H1 (cell line): ENCODE measurements at regions not wholly inside any gene's neighbourhood (a gene's known extent, or its start where the extent isn't known, plus 50 kb on each side); places are given as distances from the start of the nearest gene placed in this dataset.

Experiments used
- CTCF ChIA-PET: fragments of 300-600 bp; sonication (Branson Sonifier 250); formaldehyde crosslinking; loops from one replicate; lab custom pipeline; 2021; ENCODE audit not compliant: partially characterized antibody; lab: Charles Lee
- POLR2A ChIA-PET: fragments of 300-600 bp; sonication (Branson Sonifier 250); formaldehyde crosslinking; loops from one replicate; lab custom pipeline; 2021; ENCODE audit warnings: inconsistent platforms; ENCODE audit not compliant: partially characterized antibody; lab: Charles Lee
- DNase-seq, 2 experiments: peaks; one replicate each; pipeline versions ENCODE4 v3.0.0 to v3.0.0-alpha.2; 2010 to 2022; ENCODE audit warnings: low spot score in 2 of 2, low read depth in 1 of 2, mixed read lengths in 1 of 2
- FAIRE-seq: peaks from 2 replicates; lab custom pipeline; 2011; peaks lifted over from hg19 to GRCh38; lab: Jason Lieb, UNC
- H2AFZ ChIP-seq: 2 replicates; pipeline ENCODE4 v1.8.1; 2012; ENCODE audit warnings: low read length, inconsistent platforms
- H2AK5ac ChIP-seq: 2 replicates; pipeline ENCODE4 v1.6.1; 2013; ENCODE audit warnings: low read depth, low read length
- H2BK120ac ChIP-seq: replicated peaks from 2 replicates; pipeline ENCODE3; 2013; ENCODE audit warnings: low read depth, low read length, inconsistent platforms
- H2BK12ac ChIP-seq: 2 replicates; pipeline ENCODE4 v1.6.1; 2013; ENCODE audit warnings: low read depth, low read length
- H2BK15ac ChIP-seq: 2 replicates; pipeline ENCODE4 v1.6.1; 2013; ENCODE audit warnings: low read length
- H2BK20ac ChIP-seq: 2 replicates; pipeline ENCODE4 v1.6.1; 2013; ENCODE audit warnings: low read length
- H2BK5ac ChIP-seq: 2 replicates; pipeline ENCODE4 v1.6.1; 2013; ENCODE audit warnings: low read depth, low read length
- H3K14ac ChIP-seq: 2 replicates; pipeline ENCODE4 v1.6.1; 2013; ENCODE audit warnings: inconsistent platforms; ENCODE audit not compliant: insufficient read length
- H3K18ac ChIP-seq: 2 replicates; pipeline ENCODE4 v1.6.1; 2013; ENCODE audit warnings: low read length; ENCODE audit errors: extremely low read depth
- H3K23ac ChIP-seq: 2 replicates; pipeline ENCODE4 v1.6.1; 2013; ENCODE audit warnings: inconsistent platforms; ENCODE audit not compliant: insufficient read length
- H3K23me2 ChIP-seq: 2 replicates; pipeline ENCODE4 v1.6.1; 2013; ENCODE audit warnings: low read depth, low read length
- H3K27ac ChIP-seq: 2 replicates; pipeline ENCODE4 v1.6.1; 2011; ENCODE audit warnings: low read depth, low read length, inconsistent platforms
- H3K27me3 ChIP-seq, 4 experiments: replicated peaks in 1 of 4; 1 replicate in 1 of 4; 2 replicates in 3 of 4; pipeline versions ENCODE4 v1.6.1 to v1.8.1; 2011 to 2013; ENCODE audit warnings: low read length in 3 of 4, mild to moderate bottlenecking in 3 of 4, inconsistent platforms in 2 of 4, mixed read lengths in 2 of 4, moderate library complexity in 1 of 4; ENCODE audit not compliant: control insufficient read depth in 3 of 4, insufficient read depth in 3 of 4; ENCODE audit errors: extremely low read depth in 1 of 4
- H3K36me3 ChIP-seq, 4 experiments: 2 replicates each; pipeline versions ENCODE4 v1.6.1 to v1.8.1; 2011 to 2013; ENCODE audit warnings: mild to moderate bottlenecking in 4 of 4, low read length in 3 of 4, moderate library complexity in 2 of 4, control low read depth in 1 of 4, inconsistent platforms in 1 of 4; ENCODE audit not compliant: insufficient read depth in 4 of 4, control insufficient read depth in 2 of 4
- H3K4ac ChIP-seq: replicated peaks from 2 replicates; pipeline ENCODE3; 2013; ENCODE audit warnings: low read length, low read depth, mixed read lengths, inconsistent platforms; ENCODE audit not compliant: insufficient read length
- H3K4me1 ChIP-seq, 4 experiments: replicated peaks in 1 of 4; 1 replicate in 1 of 4; 2 replicates in 3 of 4; pipeline versions ENCODE4 v1.6.1 to v1.8.1; 2011 to 2013; ENCODE audit warnings: low read length in 3 of 4, inconsistent platforms in 2 of 4, mixed read lengths in 1 of 4; ENCODE audit not compliant: insufficient read depth in 4 of 4, control insufficient read depth in 3 of 4
- H3K4me2 ChIP-seq, 2 experiments: 2 replicates each; pipeline versions ENCODE4 v1.6.1 to v1.8.1; 2011 to 2013; ENCODE audit warnings: low read depth in 2 of 2, low read length in 2 of 2, control low read depth in 1 of 2, inconsistent platforms in 1 of 2, mild to moderate bottlenecking in 1 of 2; ENCODE audit not compliant: insufficient read depth in 1 of 2
- H3K4me3 ChIP-seq, 4 experiments: fragments of 200-600, 300-600 bp in 1 of 4; sonication (generic), shearing (Covaris generic), sonication (Bioruptor Twin) in 1 of 4; 2 replicates each; pipeline versions ENCODE4 v1.5.1 to v1.8.1; 2011 to 2016; ENCODE audit warnings: low read length in 4 of 4, low read depth in 3 of 4, control low read depth in 2 of 4, inconsistent platforms in 2 of 4, mild to moderate bottlenecking in 2 of 4, mixed read lengths in 1 of 4, moderate library complexity in 1 of 4; ENCODE audit not compliant: insufficient read depth in 2 of 4; ENCODE audit errors: extremely low read depth in 1 of 4
- H3K56ac ChIP-seq: replicated peaks from 2 replicates; pipeline ENCODE3; 2013; ENCODE audit warnings: low read depth, mild to moderate bottlenecking, mixed read lengths, low read length, inconsistent platforms; ENCODE audit not compliant: insufficient read length
- H3K79me1 ChIP-seq: 2 replicates; pipeline ENCODE4 v1.6.1; 2013; ENCODE audit warnings: low read depth, low read length, control low read depth
- H3K79me2 ChIP-seq, 2 experiments: 2 replicates each; pipeline versions ENCODE4 v1.6.1 to v1.8.1; 2012 to 2013; ENCODE audit warnings: low read length in 2 of 2, mild to moderate bottlenecking in 2 of 2, inconsistent platforms in 1 of 2; ENCODE audit not compliant: insufficient read depth in 2 of 2, control insufficient read depth in 1 of 2
- H3K9ac ChIP-seq, 4 experiments: replicated peaks in 1 of 4; 1 replicate in 1 of 4; 2 replicates in 3 of 4; pipeline versions ENCODE4 v1.6.1 to v1.8.1; 2011 to 2013; ENCODE audit warnings: low read depth in 3 of 4, low read length in 3 of 4, control low read depth in 2 of 4, mild to moderate bottlenecking in 2 of 4, moderate library complexity in 2 of 4, inconsistent platforms in 1 of 4; ENCODE audit errors: extremely low read depth in 1 of 4
- H3K9me3 ChIP-seq, 2 experiments: 2 replicates each; pipeline versions ENCODE4 v1.6.1 to v1.8.1; 2012 to 2013; ENCODE audit warnings: mild to moderate bottlenecking in 2 of 2, moderate library complexity in 2 of 2, control low read depth in 1 of 2, inconsistent platforms in 1 of 2, low read depth in 1 of 2, low read length in 1 of 2, mixed read lengths in 1 of 2; ENCODE audit not compliant: insufficient read depth in 2 of 2
- H4K20me1 ChIP-seq, 2 experiments: replicated peaks in 1 of 2; 2 replicates each; pipeline versions ENCODE3 to v1.8.1; 2011 to 2013; ENCODE audit warnings: inconsistent platforms in 2 of 2, low read length in 2 of 2, mild to moderate bottlenecking in 1 of 2; ENCODE audit not compliant: insufficient read depth in 2 of 2, control insufficient read depth in 1 of 2
- H4K5ac ChIP-seq: 2 replicates; pipeline ENCODE4 v1.6.1; 2013; ENCODE audit warnings: low read length, low read depth, mixed read lengths, inconsistent platforms; ENCODE audit not compliant: insufficient read length
- H4K8ac ChIP-seq: 2 replicates; pipeline ENCODE4 v1.8.0; 2013; ENCODE audit warnings: mild to moderate bottlenecking, moderate library complexity, low read length, inconsistent platforms; ENCODE audit not compliant: insufficient read depth; ENCODE audit errors: extremely low read depth
- H4K91ac ChIP-seq: replicated peaks from 2 replicates; pipeline ENCODE3; 2013; ENCODE audit warnings: low read length, mixed read lengths, inconsistent platforms; ENCODE audit not compliant: insufficient read length
- ASH2L ChIP-seq: fragments of 200-600, 300-600 bp; sonication (generic); IDR thresholded peaks from one replicate; pipeline ENCODE4 v1.7.1; 2017; ENCODE audit warnings: low read length
- E2F6 ChIP-seq: IDR thresholded peaks from 2 replicates; pipeline ENCODE4 v1.6.1; 2012; ENCODE audit warnings: inconsistent platforms
- EZH2 ChIP-seq: fragments of 200-600 bp; sonication (generic); IDR thresholded peaks from 2 replicates; pipeline ENCODE4 v1.7.1; 2012; ENCODE audit warnings: low read depth, mild to moderate bottlenecking, moderate library complexity, low read length, inconsistent platforms; ENCODE audit not compliant: severe bottlenecking
- HDAC2 ChIP-seq, 2 experiments: fragments of 300-600 bp in 1 of 2; sonication (generic) in 1 of 2; IDR thresholded peaks; 2 replicates each; pipeline ENCODE4 v1.6.1; 2011 to 2012; ENCODE audit warnings: low read depth in 2 of 2, low read length in 2 of 2, mild to moderate bottlenecking in 2 of 2, moderate library complexity in 2 of 2, borderline replicate concordance in 1 of 2, inconsistent platforms in 1 of 2
- KDM4A ChIP-seq: IDR thresholded peaks from one replicate; pipeline ENCODE4 v1.7.1; 2012; ENCODE audit warnings: low read depth, mild to moderate bottlenecking, moderate library complexity, low read length, inconsistent platforms; ENCODE audit not compliant: severe bottlenecking
- MAFK ChIP-seq: IDR thresholded peaks from 2 replicates; pipeline ENCODE4 v1.6.1; 2012; ENCODE audit warnings: low read depth, mild to moderate bottlenecking, improper control_type of control experiment, low read length
- MAX ChIP-seq: IDR thresholded peaks from 2 replicates; pipeline ENCODE4 v1.6.1; 2012; ENCODE audit warnings: inconsistent platforms
- NANOG ChIP-seq: IDR thresholded peaks from 2 replicates; pipeline ENCODE4 v1.6.1; 2011; ENCODE audit warnings: low read length, low read depth, mild to moderate bottlenecking, inconsistent platforms; ENCODE audit not compliant: insufficient read depth, poor library complexity, severe bottlenecking
- SAP30 ChIP-seq: fragments of 300-600 bp; sonication (generic); IDR thresholded peaks from 2 replicates; pipeline ENCODE4 v1.7.1; 2012; ENCODE audit warnings: low read length, moderate library complexity, mild to moderate bottlenecking, inconsistent platforms; ENCODE audit not compliant: insufficient read depth, insufficient replicate concordance
- TAF7 ChIP-seq: optimal IDR thresholded peaks from 2 replicates; pipeline ENCODE3; 2011; ENCODE audit warnings: low read depth, mild to moderate bottlenecking, inconsistent platforms, low read length, moderate library complexity, borderline replicate concordance
- TBP ChIP-seq: IDR thresholded peaks from 2 replicates; pipeline ENCODE4 v1.6.1; 2011; ENCODE audit warnings: low read depth, low read length, improper control_type of control experiment
- TCF12 ChIP-seq: IDR thresholded peaks from 2 replicates; pipeline ENCODE4 v1.6.1; 2011; ENCODE audit warnings: low read depth, mild to moderate bottlenecking, low read length
- WGBS, 2 experiments: shearing (Covaris generic) in 1 of 2; methylation state at CpG; one replicate each; pipeline versions ENCODE4 v1.1.6 to v1.1.7; 2013 to 2015; ENCODE audit warnings: low lambda C conversion rate in 2 of 2, mixed read lengths in 2 of 2, inconsistent platforms in 1 of 2, low coverage in 1 of 2, missing lambda C conversion rate in 1 of 2; ENCODE audit not compliant: insufficient replicate concordance in 2 of 2, insufficient coverage in 1 of 2, insufficient read length in 1 of 2; ENCODE audit errors: extremely low coverage in 1 of 2, missing lambda C conversion rate in 1 of 2; 5-methylcytosine and 5-hydroxymethylcytosine counted together

DNA sequence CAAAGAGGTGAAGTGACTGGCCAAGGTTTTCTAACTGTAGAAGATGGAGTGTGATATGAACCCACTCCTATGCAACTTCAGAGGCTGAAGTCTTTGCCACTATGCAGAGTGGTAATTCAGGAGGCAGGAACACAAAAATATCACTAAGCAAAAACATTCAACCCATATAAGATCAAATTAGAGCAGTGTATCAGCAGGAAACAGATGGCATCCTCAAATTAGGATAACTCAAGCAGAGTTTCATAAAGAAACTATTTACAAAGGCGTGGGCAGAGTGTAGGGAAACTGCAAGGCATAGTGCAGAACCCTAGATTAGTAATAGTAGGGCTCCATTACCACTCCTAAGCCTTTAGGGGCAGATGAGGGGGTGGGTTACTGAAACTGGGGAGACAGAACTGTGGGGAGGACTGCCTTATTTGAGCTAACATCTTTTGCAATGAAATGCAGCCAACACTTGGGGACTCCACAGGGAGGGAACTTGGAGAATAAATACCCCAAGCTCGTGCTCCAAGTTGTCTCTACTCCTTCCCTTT is 72.2 kb downstream of the PTTG1 start:
- Histone ChIP-seq H2AFZ (0 out of 2 replicates have a peak overlapping the region, but pooled peaks have one; percentile 62), H2AK5ac (no peak overlapping the region), H3K27me3 (no peaks in the 10 kb centered on the region), H3K36me3 (no peaks in the 10 kb centered on the region), H2BK5ac (no peak overlapping the region), H2BK120ac (no peak overlapping the region), H4K8ac (no peak overlapping the region), H3K9ac (no peak overlapping the region), H3K9me3 (no peaks in the 10 kb centered on the region), H3K79me2 (no peaks in the 10 kb centered on the region), H3K56ac (no peak overlapping the region), H3K23ac (no peak overlapping the region), H3K4me3 (no peak overlapping the region), H3K4me2 (no peak overlapping the region), H3K14ac (no peak overlapping the region), H3K23me2 (no peaks in the 10 kb centered on the region), H3K18ac (no peak overlapping the region), H3K27ac (no peak overlapping the region), H2BK20ac (no peak overlapping the region), H4K5ac (no peak overlapping the region), H4K20me1 (no peaks in the 10 kb centered on the region), H3K4ac (no peak overlapping the region), H2BK12ac (no peak overlapping the region), H2BK15ac (no peak overlapping the region), H3K79me1 (no peaks in the 10 kb centered on the region), H3K4me1 (no peaks in the 10 kb centered on the region), H4K91ac (no peak overlapping the region)
- FAIRE-seq (no peak), DNase-seq (no peak)
- 76% methylated on average over 2 of the region's 2 CpGs; no CpG with 5 or more reads in 1 of the 2 experiments for WGBS, 2 experiments
- CTCF ChIA-PET: interaction anchor here (1.2 to 2.0 kb wide), 2 partner anchors 16 to 55 kb away, joined by 3 to 6 read pairs; no protein-coding TSS in a partner anchor
- POLR2A ChIA-PET: no interaction called here
- no peak for TF ChIP-seq TBP
- TF ChIP-seq TCF12: no peak
- no peak for TF ChIP-seq ASH2L
- TF ChIP-seq HDAC2 (IDR thresholded peaks at IDR 0.05; ENCODE audit: borderline replicate concordance in 1 of 2, low read depth in 2 of 2, low read length in 2 of 2): no peak
- no peak for TF ChIP-seq MAFK
- no peak for TF ChIP-seq E2F6
- TF ChIP-seq SAP30: no peak
- no peak for TF ChIP-seq NANOG
- TF ChIP-seq MAX: no peak
- no peak for TF ChIP-seq TAF7
- TF ChIP-seq KDM4A: no peak
- TF ChIP-seq EZH2: no peak
